Breast epithelium (tissue), 4 donors: ENCODE measurements at regions not wholly inside any gene's neighbourhood (a gene's known extent, or its start where the extent isn't known, plus 50 kb on each side); places are given as distances from the start of the nearest gene placed in this dataset.

Source experiments
- DNase-seq, 2 donors: peaks; one replicate each; pipeline ENCODE4 v3.0.0-alpha.2; 2019; ENCODE audit warnings: low spot score in 2 of 2
- H3K27ac ChIP-seq, 2 donors: fragments of 200-600 bp; sonication (generic) in 1 of 2; one replicate each; pipeline ENCODE4 v1.5.1; 2016 to 2019; ENCODE audit warnings: mild to moderate bottlenecking in 1 of 2
- H3K27me3 ChIP-seq, 2 donors: fragments of 200-600 bp; sonication (generic) in 1 of 2; one replicate each; pipeline versions ENCODE4 v1.5.1 to v1.6.0; 2017 to 2019; ENCODE audit warnings: control low read depth in 1 of 2, mild to moderate bottlenecking in 1 of 2
- H3K36me3 ChIP-seq: fragments of 200-600 bp; one replicate; pipeline ENCODE4 v1.5.1; 2019
- H3K4me1 ChIP-seq, 2 donors: fragments of 200-600 bp; sonication (generic); one replicate each; pipeline ENCODE4 v1.5.1; 2016 to 2019; ENCODE audit warnings: control low read depth in 1 of 2
- H3K4me3 ChIP-seq, 3 donors: fragments of 200-600 bp; sonication (generic); 1 replicate in 2 of 3; 2 replicates in 1 of 3; pipeline ENCODE4 v1.5.1; 2016 to 2019; ENCODE audit warnings: mild to moderate bottlenecking in 3 of 3, moderate library complexity in 2 of 3
- H3K9me3 ChIP-seq, 2 donors: fragments of 200-600 bp; sonication (generic) in 1 of 2; one replicate each; pipeline ENCODE4 v1.5.1; 2016 to 2019; ENCODE audit warnings: control low read depth in 1 of 2
- CTCF ChIP-seq, 3 donors: fragments of 450-650 bp; IDR thresholded peaks; one replicate each; pipeline ENCODE4 v1.5.1; 2016 to 2017; ENCODE audit warnings: antibody characterized with exemption in 3 of 3, mild to moderate bottlenecking in 3 of 3, moderate library complexity in 3 of 3
- POLR2A ChIP-seq: fragments of 450-650 bp; IDR thresholded peaks from one replicate; pipeline ENCODE4 v1.6.1; 2016; ENCODE audit warnings: antibody characterized with exemption, mild to moderate bottlenecking, moderate library complexity
- POLR2AphosphoS5 ChIP-seq, 3 donors: sonication (generic); formaldehyde crosslinking; IDR thresholded peaks; one replicate each; pipeline ENCODE4 v1.6.1; 2017; ENCODE audit warnings: antibody characterized with exemption in 3 of 3
- intact Hi-C: fragments of 100-400 bp; cut with DNase I; formaldehyde crosslinking; loops from one replicate; pipeline ENCODE4 v1.15.1; 2023; ENCODE audit warnings: low total_unique reads

- H3K4me3 ChIP-seq = no peak overlapping the region
- H3K27me3 ChIP-seq = no peaks in the 10 kb centered on the region
- intact Hi-C loops = no loop called here
- TF ChIP-seq POLR2A (no peak), CTCF (IDR thresholded peaks at IDR 0.05) (no peak), POLR2AphosphoS5 (IDR thresholded peaks at IDR 0.05) (no peak)
- no peak for DNase-seq
- H3K27ac ChIP-seq = no peak overlapping the region
- no peaks in the 10 kb centered on the region for H3K36me3 ChIP-seq
- no peaks in the 10 kb centered on the region for H3K9me3 ChIP-seq
- no peaks in the 10 kb centered on the region for H3K4me1 ChIP-seq
Observed at GRCh38 chr3:104960579-104960978, 406.1 kb upstream of the ALCAM start.

GRCh38 chr3:104961851-104962250 is 404.9 kb upstream of the ALCAM start:
- Histone ChIP-seq H3K27me3 (no peaks in the 10 kb centered on the region), H3K4me1 (no peaks in the 10 kb centered on the region), H3K36me3 (no peaks in the 10 kb centered on the region), H3K4me3 (no peak overlapping the region), H3K9me3 (no peaks in the 10 kb centered on the region), H3K27ac (no peak overlapping the region)
- no peak for DNase-seq
- intact Hi-C loops = no loop called here
- no peak for TF ChIP-seq POLR2A
- no peak for TF ChIP-seq CTCF (IDR thresholded peaks at IDR 0.05)
- TF ChIP-seq POLR2AphosphoS5 (IDR thresholded peaks at IDR 0.05) = no peak

GRCh38 chr3:104974316-104974715 is 392.4 kb upstream of the ALCAM start:
- no peaks in the 10 kb centered on the region for H3K36me3 ChIP-seq
- DNase-seq = no peak
- no peak overlapping the region for H3K27ac ChIP-seq
- intact Hi-C loops = no loop called here
- no peaks in the 10 kb centered on the region for H3K27me3 ChIP-seq
- no peak for TF ChIP-seq POLR2AphosphoS5 (IDR thresholded peaks at IDR 0.05)
- TF ChIP-seq CTCF (IDR thresholded peaks at IDR 0.05) = no peak
- no peak for TF ChIP-seq POLR2A
- H3K9me3 ChIP-seq = no peaks in the 10 kb centered on the region
- no peak overlapping the region for H3K4me3 ChIP-seq
- no peaks in the 10 kb centered on the region for H3K4me1 ChIP-seq

- no peak for DNase-seq
- Histone ChIP-seq H3K9me3 (no peaks in the 10 kb centered on the region), H3K27me3 (no peaks in the 10 kb centered on the region), H3K27ac (no peak overlapping the region), H3K4me3 (no peak overlapping the region), H3K4me1 (no peaks in the 10 kb centered on the region), H3K36me3 (no peaks in the 10 kb centered on the region)
- TF ChIP-seq POLR2AphosphoS5 (IDR thresholded peaks at IDR 0.05) = no peak
- no peak for TF ChIP-seq CTCF (IDR thresholded peaks at IDR 0.05)
- TF ChIP-seq POLR2A = no peak
- intact Hi-C loops = no loop called here
Observed at GRCh38 chr3:104977719-104978118, 389.0 kb upstream of the ALCAM start.

- no peak overlapping the region for H3K4me3 ChIP-seq
- DNase-seq = no peak
- H3K9me3 ChIP-seq = no peaks in the 10 kb centered on the region
- no peaks in the 10 kb centered on the region for H3K27me3 ChIP-seq
- H3K27ac ChIP-seq = no peak overlapping the region
- H3K36me3 ChIP-seq = no peaks in the 10 kb centered on the region
- TF ChIP-seq POLR2AphosphoS5 (IDR thresholded peaks at IDR 0.05) (no peak), CTCF (IDR thresholded peaks at IDR 0.05) (no peak), POLR2A (no peak)
- intact Hi-C loops = no loop called here
- no peaks in the 10 kb centered on the region for H3K4me1 ChIP-seq
Observed at GRCh38 chr3:104982130-104982529, 384.6 kb upstream of the ALCAM start.
